HCT116 (cell line): ENCODE measurements at regions not wholly inside any gene's neighbourhood (a gene's known extent, or its start where the extent isn't known, plus 50 kb on each side); places are given as distances from the start of the nearest gene placed in this dataset.

Experiments
- ATAC-seq: fragments of 200-7000 bp; cut with Tn5 transposase; 2 replicates; pipeline ENCODE4 v1.9.1; 2020; ENCODE audit warnings: mild to moderate bottlenecking, moderate library complexity
- BruUV-seq: library from RNA; stranded (reverse); fragments of 400-500 nt; replicated peaks from 2 replicates; lab custom pipeline; 2021; lab: Mats Ljungman, UMichigan
- CTCF ChIA-PET: fragments of 300-600 bp; sonication (Branson Sonifier 250); formaldehyde crosslinking; loops from one replicate; lab custom pipeline; 2021; ENCODE audit warnings: antibody characterized with exemption; lab: Charles Lee
- POLR2A ChIA-PET: fragments of 300-600, 350-600 bp; sonication (Branson Sonifier 250); formaldehyde crosslinking; loops from one replicate; lab custom pipeline; 2021; ENCODE audit warnings: antibody characterized with exemption; lab: Charles Lee
- RAD21 ChIA-PET, 2 experiments: fragments of 300-600 bp; sonication (Branson Sonifier 250); formaldehyde crosslinking; loops; one replicate each; lab custom pipeline; 2023; ENCODE audit warnings: low total read pairs in 2 of 2; ENCODE audit not compliant: uncharacterized antibody in 2 of 2, unreplicated experiment in 2 of 2, low non-redundant PET in 1 of 2; lab: Charles Lee
- DNase-seq: peaks from one replicate; pipeline ENCODE4 v3.0.0-alpha.2; 2010; ENCODE audit warnings: low read depth, low spot score
- H2AFZ ChIP-seq: fragments of 200-600 bp; shearing (Covaris generic), sonication (generic); 2 replicates; pipeline ENCODE4 v1.6.1; 2017; ENCODE audit warnings: low read depth, mixed run types, mixed read lengths, antibody characterized with exemption, low read length; ENCODE audit not compliant: poor library complexity, severe bottlenecking
- H3K27ac ChIP-seq: 2 replicates; pipeline ENCODE4 v1.5.1; 2012; ENCODE audit warnings: low read depth, low read length
- H3K27me3 ChIP-seq: fragments of 200-600 bp; sonication (generic); 2 replicates; pipeline ENCODE4 v1.6.1; 2016; ENCODE audit warnings: mixed run types, low read length, mixed read lengths; ENCODE audit not compliant: insufficient read depth
- H3K36me3 ChIP-seq, 2 experiments: fragments of 200-500 bp in 1 of 2; fragments of 200-600 bp in 1 of 2; sonication (Bioruptor generic) in 1 of 2; sonication (generic) in 1 of 2; 2 replicates each; pipeline versions ENCODE4 v1.5.1 to v1.6.1; 2014 to 2016; ENCODE audit warnings: low read length in 2 of 2, inconsistent platforms in 1 of 2, mixed read lengths in 1 of 2, mixed run types in 1 of 2; ENCODE audit not compliant: insufficient read depth in 2 of 2, control insufficient read depth in 1 of 2
- H3K4me1 ChIP-seq, 2 experiments: fragments of 200-600 bp in 1 of 2; sonication (generic) in 1 of 2; 2 replicates each; pipeline versions ENCODE4 v1.5.1 to v1.6.1; 2012 to 2017; ENCODE audit warnings: low read length in 2 of 2, inconsistent platforms in 1 of 2, mild to moderate bottlenecking in 1 of 2, mixed read lengths in 1 of 2, mixed run types in 1 of 2, moderate library complexity in 1 of 2; ENCODE audit not compliant: insufficient read depth in 2 of 2, control insufficient read depth in 1 of 2
- H3K4me2 ChIP-seq: fragments of 200-600 bp; sonication (generic); 2 replicates; pipeline ENCODE4 v1.6.1; 2017; ENCODE audit warnings: mixed run types, low read length, mixed read lengths
- H3K4me3 ChIP-seq, 2 experiments: fragments of 200-600 bp in 1 of 2; sonication (generic) in 1 of 2; replicated peaks in 1 of 2; 2 replicates each; pipeline ENCODE4 v1.5.1; 2011 to 2016; ENCODE audit warnings: low read length in 2 of 2, control low read depth in 1 of 2, low read depth in 1 of 2, mild to moderate bottlenecking in 1 of 2, mixed read lengths in 1 of 2, mixed run types in 1 of 2
- H3K79me2 ChIP-seq: fragments of 200-600 bp; sonication (generic); 2 replicates; pipeline ENCODE4 v1.6.1; 2017; ENCODE audit warnings: mild to moderate bottlenecking, mixed run types, low read length, moderate library complexity, mixed read lengths; ENCODE audit not compliant: insufficient read depth
- H3K9ac ChIP-seq: fragments of 200-600 bp; sonication (generic); 2 replicates; pipeline ENCODE4 v1.6.1; 2016; ENCODE audit warnings: low read length, mixed read lengths
- H3K9me2 ChIP-seq: fragments of 200-600 bp; sonication (generic), shearing (Covaris generic); 2 replicates; pipeline ENCODE4 v1.6.1; 2017; ENCODE audit warnings: mixed run types, mild to moderate bottlenecking, moderate library complexity; ENCODE audit not compliant: insufficient read depth
- H3K9me3 ChIP-seq, 2 experiments: fragments of 200-500 bp in 1 of 2; fragments of 200-600 bp in 1 of 2; sonication (Bioruptor generic) in 1 of 2; sonication (generic) in 1 of 2; 2 replicates each; pipeline ENCODE4 v1.6.1; 2014 to 2017; ENCODE audit warnings: low read length in 2 of 2, mixed read lengths in 2 of 2, inconsistent platforms in 1 of 2, low read depth in 1 of 2, mild to moderate bottlenecking in 1 of 2, mixed run types in 1 of 2, moderate library complexity in 1 of 2; ENCODE audit not compliant: control insufficient read depth in 1 of 2, insufficient read depth in 1 of 2
- H4K20me1 ChIP-seq: fragments of 200-600 bp; sonication (generic), shearing (Covaris generic); 2 replicates; pipeline ENCODE4 v1.6.1; 2017; ENCODE audit warnings: mixed run types, mild to moderate bottlenecking, moderate library complexity; ENCODE audit not compliant: insufficient read depth
- CBX3 ChIP-seq: IDR thresholded peaks from 2 replicates; pipeline ENCODE4 v1.6.1; 2012; ENCODE audit warnings: low read depth
- ELF1 ChIP-seq: IDR thresholded peaks from 2 replicates; pipeline ENCODE4 v1.6.1; 2012; ENCODE audit warnings: low read depth, borderline replicate concordance
- FOSL1 ChIP-seq: IDR thresholded peaks from 2 replicates; pipeline ENCODE4 v1.6.1; 2012; ENCODE audit warnings: low read depth
- JUND ChIP-seq: IDR thresholded peaks from 2 replicates; pipeline ENCODE4 v1.6.1; 2012
- POLR2A ChIP-seq: IDR thresholded peaks from 2 replicates; pipeline ENCODE4 v1.7.0; 2011; ENCODE audit warnings: borderline replicate concordance; ENCODE audit not compliant: insufficient read depth, insufficient read length; ENCODE audit errors: extremely low read depth
- POLR2AphosphoS5 ChIP-seq: IDR thresholded peaks from 2 replicates; pipeline ENCODE4 v1.6.1; 2011; ENCODE audit warnings: mild to moderate bottlenecking, low read depth, low read length, moderate library complexity
- RAD21 ChIP-seq: IDR thresholded peaks from 2 replicates; pipeline ENCODE4 v1.6.1; 2012; ENCODE audit warnings: low read depth, mild to moderate bottlenecking
- SP1 ChIP-seq: IDR thresholded peaks from 2 replicates; pipeline ENCODE4 v1.6.1; 2012; ENCODE audit warnings: low read depth
- intact Hi-C: fragments of 100-400 bp; cut with micrococcal nuclease; formaldehyde crosslinking; loops from 2 replicates; pipeline ENCODE4 v1.10.0; 2022
- TF ChIP-seq, protein P1 (sequence below): IDR thresholded peaks from 2 replicates; pipeline ENCODE4 v1.6.1; 2012
- TF ChIP-seq, protein P2 (sequence below): IDR thresholded peaks from 2 replicates; pipeline ENCODE4 v1.6.1; 2011; ENCODE audit warnings: mild to moderate bottlenecking, low read length, moderate library complexity; ENCODE audit not compliant: insufficient replicate concordance; ENCODE audit errors: extremely low read depth

DNA sequence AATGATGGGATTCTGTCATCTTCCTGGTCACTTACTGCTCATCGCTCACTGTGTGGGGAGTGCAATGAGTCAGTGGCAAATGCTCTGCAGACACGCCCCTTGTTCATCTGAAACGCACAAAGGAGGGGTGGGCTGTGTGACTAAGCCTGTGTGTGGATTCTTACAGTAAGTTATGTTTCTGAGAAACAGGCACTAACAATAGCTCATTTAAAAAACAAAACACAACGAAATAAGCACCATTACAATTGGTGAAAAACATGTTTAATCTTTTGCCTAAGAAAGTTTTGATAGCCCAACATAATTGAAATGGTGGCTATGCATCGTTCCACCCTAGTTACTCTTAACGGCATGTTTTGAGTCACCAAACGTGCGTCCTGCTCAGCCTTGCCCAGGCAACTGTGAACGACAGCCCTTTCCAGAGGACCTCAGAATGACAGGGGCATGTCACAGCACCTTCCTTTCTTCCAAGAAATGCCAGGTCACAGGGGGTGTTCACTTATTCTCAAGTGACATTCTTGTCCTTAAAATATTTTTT is 118.4 kb upstream of the SGK1 start:
- Histone ChIP-seq H3K36me3 (no peaks in the 10 kb centered on the region), H3K27me3 (no peaks in the 10 kb centered on the region), H3K79me2 (no peaks in the 10 kb centered on the region), H2AFZ (peak overlapping the region; percentile 91), H3K9ac (peak overlapping the region; percentile 29), H3K9me3 (no peaks in the 10 kb centered on the region), H3K4me2 (peak overlapping the region; percentile 67), H3K9me2 (no peaks in the 10 kb centered on the region), H3K27ac (no peak overlapping the region), H3K4me3 (peak overlapping the region; percentile 19 to 37), H3K4me1 (peaks cover 0 to 20% of the 10 kb centered on the region in 2 experiments; a peak in 2 of 4 replicates), H4K20me1 (no peaks in the 10 kb centered on the region)
- DNase-seq (peak; percentile 75), ATAC-seq (peak; percentile 98)
- ChIA-PET POLR2A (no interaction called here), RAD21 (no interaction called here), CTCF (no interaction called here)
- TF ChIP-seq ELF1 (no peak), CBX3 (no peak), POLR2AphosphoS5 (0 out of 2 replicates have a peak, but pooled peaks have one; percentile 27), SP1 (peak; percentile 69), RAD21 (no peak; the same call in 1 of the 2 replicates), FOSL1 (peak; percentile 74), JUND (peak; percentile 79), POLR2A (peak; percentile 26)
- TF ChIP-seq, protein P1, sequence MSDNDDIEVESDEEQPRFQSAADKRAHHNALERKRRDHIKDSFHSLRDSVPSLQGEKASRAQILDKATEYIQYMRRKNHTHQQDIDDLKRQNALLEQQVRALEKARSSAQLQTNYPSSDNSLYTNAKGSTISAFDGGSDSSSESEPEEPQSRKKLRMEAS: peak; percentile 39; the same call in 1 of the 2 replicates
- TF ChIP-seq, protein P2, sequence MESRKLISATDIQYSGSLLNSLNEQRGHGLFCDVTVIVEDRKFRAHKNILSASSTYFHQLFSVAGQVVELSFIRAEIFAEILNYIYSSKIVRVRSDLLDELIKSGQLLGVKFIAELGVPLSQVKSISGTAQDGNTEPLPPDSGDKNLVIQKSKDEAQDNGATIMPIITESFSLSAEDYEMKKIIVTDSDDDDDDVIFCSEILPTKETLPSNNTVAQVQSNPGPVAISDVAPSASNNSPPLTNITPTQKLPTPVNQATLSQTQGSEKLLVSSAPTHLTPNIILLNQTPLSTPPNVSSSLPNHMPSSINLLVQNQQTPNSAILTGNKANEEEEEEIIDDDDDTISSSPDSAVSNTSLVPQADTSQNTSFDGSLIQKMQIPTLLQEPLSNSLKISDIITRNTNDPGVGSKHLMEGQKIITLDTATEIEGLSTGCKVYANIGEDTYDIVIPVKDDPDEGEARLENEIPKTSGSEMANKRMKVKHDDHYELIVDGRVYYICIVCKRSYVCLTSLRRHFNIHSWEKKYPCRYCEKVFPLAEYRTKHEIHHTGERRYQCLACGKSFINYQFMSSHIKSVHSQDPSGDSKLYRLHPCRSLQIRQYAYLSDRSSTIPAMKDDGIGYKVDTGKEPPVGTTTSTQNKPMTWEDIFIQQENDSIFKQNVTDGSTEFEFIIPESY: no peak
- BruUV-seq: no TSS peak
- intact Hi-C loops: no loop called here
